IMR-90 (cell line): ENCODE measurements at regions not wholly inside any gene's neighbourhood (a gene's known extent, or its start where the extent isn't known, plus 50 kb on each side); places are given as distances from the start of the nearest gene placed in this dataset.

Experiments used
- ATAC-seq: fragments of 200-7000 bp; cut with Tn5 transposase; 2 replicates; pipeline ENCODE4 v1.9.1; 2020; ENCODE audit warnings: low read depth, mild to moderate bottlenecking, moderate library complexity
- BruUV-seq: library from RNA; stranded (reverse); fragments of 400-500 nt; replicated peaks from 2 replicates; lab custom pipeline; 2021; lab: Mats Ljungman, UMichigan
- CTCF ChIA-PET: fragments of 300-600 bp; formaldehyde crosslinking; extraction: SDS; loops from one replicate; lab custom pipeline; 2021; ENCODE audit warnings: antibody characterized with exemption; lab: Yijun Ruan, JAX
- POLR2A ChIA-PET: fragments of 300-600 bp; sonication (Branson Sonifier 250); formaldehyde crosslinking; loops from one replicate; lab custom pipeline; 2022; ENCODE audit warnings: antibody characterized with exemption; ENCODE audit not compliant: unreplicated experiment; lab: Charles Lee
- DNase-seq: peaks from one replicate; pipeline ENCODE4 v3.0.0; 2013
- H2AFZ ChIP-seq: replicated peaks from 2 replicates; pipeline ENCODE3; 2013; ENCODE audit warnings: low read length, mild to moderate bottlenecking; ENCODE audit not compliant: poor library complexity
- H2AK5ac ChIP-seq: 2 replicates; pipeline ENCODE4 v1.6.1; 2013; ENCODE audit warnings: low read depth, low read length, inconsistent platforms
- H2AK9ac ChIP-seq: replicated peaks from 2 replicates; pipeline ENCODE3; 2013; ENCODE audit warnings: mild to moderate bottlenecking, low read depth, low read length, moderate library complexity; ENCODE audit not compliant: poor library complexity
- H2BK120ac ChIP-seq: 2 replicates; pipeline ENCODE4 v1.6.1; 2013; ENCODE audit warnings: low read depth, low read length, inconsistent platforms
- H2BK15ac ChIP-seq: 3 replicates; pipeline ENCODE4 v1.6.1; 2013; ENCODE audit warnings: low read depth, low read length, inconsistent platforms
- H2BK20ac ChIP-seq: 2 replicates; pipeline ENCODE4 v1.6.1; 2013; ENCODE audit warnings: low read depth, mild to moderate bottlenecking, inconsistent platforms, low read length, moderate library complexity
- H2BK5ac ChIP-seq: 2 replicates; pipeline ENCODE4 v1.6.1; 2013; ENCODE audit warnings: mild to moderate bottlenecking, low read depth, low read length, inconsistent platforms; ENCODE audit not compliant: poor library complexity, severe bottlenecking
- H3K14ac ChIP-seq: replicated peaks from 2 replicates; pipeline ENCODE4 v1.6.1; 2013; ENCODE audit warnings: low read depth, low read length, inconsistent platforms
- H3K18ac ChIP-seq: 2 replicates; pipeline ENCODE4 v1.6.1; 2013; ENCODE audit warnings: low read depth, low read length, control low read depth
- H3K23ac ChIP-seq: 2 replicates; pipeline ENCODE4 v1.6.1; 2013; ENCODE audit warnings: low read depth, low read length, inconsistent platforms
- H3K27ac ChIP-seq: 2 replicates; pipeline ENCODE4 v1.5.1; 2013; ENCODE audit warnings: mild to moderate bottlenecking, control low read depth, low read length; ENCODE audit not compliant: insufficient read depth
- H3K27me3 ChIP-seq: 2 replicates; pipeline ENCODE4 v1.6.1; 2013; ENCODE audit warnings: low read length; ENCODE audit not compliant: control insufficient read depth, insufficient read depth
- H3K36me3 ChIP-seq: 2 replicates; pipeline ENCODE4 v1.6.1; 2013; ENCODE audit warnings: low read length, mixed read lengths; ENCODE audit not compliant: control insufficient read depth, insufficient read depth
- H3K4ac ChIP-seq: 2 replicates; pipeline ENCODE4 v1.6.1; 2013; ENCODE audit warnings: low read depth, low read length, inconsistent platforms
- H3K4me1 ChIP-seq: 2 replicates; pipeline ENCODE4 v1.6.1; 2013; ENCODE audit warnings: low read length, mixed read lengths; ENCODE audit not compliant: control insufficient read depth, insufficient read depth
- H3K4me2 ChIP-seq: 2 replicates; pipeline ENCODE4 v1.6.1; 2013; ENCODE audit warnings: low read depth, mild to moderate bottlenecking, control low read depth, low read length, moderate library complexity
- H3K4me3 ChIP-seq: 2 replicates; pipeline ENCODE4 v1.5.1; 2013; ENCODE audit warnings: low read depth, mild to moderate bottlenecking, control low read depth, low read length, moderate library complexity; ENCODE audit not compliant: insufficient read depth
- H3K56ac ChIP-seq: 2 replicates; pipeline ENCODE4 v1.6.1; 2013; ENCODE audit warnings: low read length, inconsistent platforms; ENCODE audit not compliant: insufficient read depth; ENCODE audit errors: extremely low read depth
- H3K79me1 ChIP-seq, 2 experiments: 2 replicates each; pipeline ENCODE4 v1.6.1; 2013; ENCODE audit warnings: low read length in 2 of 2, inconsistent platforms in 1 of 2, low read depth in 1 of 2
- H3K9ac ChIP-seq: 2 replicates; pipeline ENCODE4 v1.6.1; 2013; ENCODE audit warnings: low read depth, low read length, control low read depth
- H3K9me1 ChIP-seq: 2 replicates; pipeline ENCODE4 v1.6.1; 2013; ENCODE audit warnings: low read length, inconsistent platforms; ENCODE audit not compliant: insufficient read depth
- H3K9me3 ChIP-seq: 2 replicates; pipeline ENCODE4 v1.6.1; 2013; ENCODE audit warnings: low read length; ENCODE audit not compliant: control insufficient read depth, insufficient read depth
- H4K20me1 ChIP-seq: 2 replicates; pipeline ENCODE4 v1.6.1; 2013; ENCODE audit warnings: low read length, inconsistent platforms; ENCODE audit not compliant: insufficient read depth
- H4K5ac ChIP-seq: 2 replicates; pipeline ENCODE4 v1.6.1; 2013; ENCODE audit warnings: mild to moderate bottlenecking, low read depth, low read length, control low read depth
- H4K8ac ChIP-seq, 2 experiments: 2 replicates each; pipeline ENCODE4 v1.6.1; 2013; ENCODE audit warnings: low read depth in 2 of 2, low read length in 2 of 2, control low read depth in 1 of 2, inconsistent platforms in 1 of 2
- H4K91ac ChIP-seq: 2 replicates; pipeline ENCODE4 v1.6.1; 2013; ENCODE audit warnings: low read depth, low read length, inconsistent platforms; ENCODE audit not compliant: insufficient read depth
- CEBPB ChIP-seq: IDR thresholded peaks from 2 replicates; pipeline ENCODE4 v1.6.1; 2012; ENCODE audit warnings: low read depth, low read length, improper control_type of control experiment
- CHD1 ChIP-seq: IDR thresholded peaks from 2 replicates; pipeline ENCODE4 v1.6.1; 2012; ENCODE audit warnings: low read depth, low read length, improper control_type of control experiment
- FOS ChIP-seq: fragments of 150-350 bp; IDR thresholded peaks from 2 replicates; pipeline ENCODE4 v1.6.1; 2016; ENCODE audit warnings: low read depth, low read length
- MAFK ChIP-seq: IDR thresholded peaks from 2 replicates; pipeline ENCODE4 v1.6.1; 2012; ENCODE audit warnings: low read depth, low read length, improper control_type of control experiment
- MAZ ChIP-seq: IDR thresholded peaks from 2 replicates; pipeline ENCODE4 v1.6.1; 2012; ENCODE audit warnings: low read depth, mild to moderate bottlenecking, low read length, improper control_type of control experiment, moderate library complexity, borderline replicate concordance
- MXI1 ChIP-seq: IDR thresholded peaks from 2 replicates; pipeline ENCODE4 v1.6.1; 2012; ENCODE audit warnings: low read depth, mild to moderate bottlenecking, low read length, moderate library complexity, borderline replicate concordance
- NFE2L2 ChIP-seq: fragments of 150-350 bp; IDR thresholded peaks from 2 replicates; pipeline ENCODE4 v1.6.1; 2016; ENCODE audit warnings: low read depth, mild to moderate bottlenecking, low read length
- POLR2A ChIP-seq: IDR thresholded peaks from 2 replicates; pipeline ENCODE4 v1.6.1; 2012; ENCODE audit warnings: mild to moderate bottlenecking, low read depth, low read length
- RAD21 ChIP-seq: IDR thresholded peaks from 2 replicates; pipeline ENCODE4 v1.6.1; 2012; ENCODE audit warnings: low read length, improper control_type of control experiment
- RCOR1 ChIP-seq: IDR thresholded peaks from 2 replicates; pipeline ENCODE4 v1.6.1; 2012; ENCODE audit warnings: mild to moderate bottlenecking, low read length, improper control_type of control experiment; ENCODE audit not compliant: insufficient replicate concordance
- RFX5 ChIP-seq: IDR thresholded peaks from 2 replicates; pipeline ENCODE4 v1.8.0; 2012; ENCODE audit warnings: low read depth, mild to moderate bottlenecking, low read length, moderate library complexity
- SMC3 ChIP-seq: fragments of 150-350 bp; IDR thresholded peaks from 2 replicates; pipeline ENCODE4 v1.6.1; 2016; ENCODE audit warnings: low read depth, mild to moderate bottlenecking, antibody characterized with exemption, low read length, moderate library complexity
- WGBS, 2 experiments: methylation state at CpG; one replicate each; pipeline versions ENCODE4 v1.1.5 to v1.1.7; 2013; ENCODE audit warnings: missing lambda C conversion rate in 2 of 2; ENCODE audit not compliant: insufficient read length in 1 of 2; ENCODE audit errors: extremely low coverage in 2 of 2; 5-methylcytosine and 5-hydroxymethylcytosine counted together
- dilution Hi-C: fragments of 300-500 bp; cut with HindIII; formaldehyde crosslinking; loops from one replicate; pipeline ENCODE4 v1.14.3; 2018; ENCODE audit warnings: low sequenced_read_pairs; ENCODE audit not compliant: unreplicated experiment
- in situ Hi-C: fragments of 300-500 bp; cut with MboI; formaldehyde crosslinking; loops from 3 replicates; pipeline ENCODE4 v1.14.3; 2019; ENCODE audit warnings: low sequenced_read_pairs, inconsistent platforms, mixed read lengths
- intact Hi-C: fragments of 100-400 bp; cut with micrococcal nuclease; formaldehyde crosslinking; loops from 2 replicates; pipeline ENCODE4 v1.10.0; 2022
- TF ChIP-seq, protein P1 (sequence below): fragments of 150-350 bp; IDR thresholded peaks from 2 replicates; pipeline ENCODE4 v1.6.1; 2016; ENCODE audit warnings: low read depth, mild to moderate bottlenecking, low read length, moderate library complexity, borderline replicate concordance
- TF ChIP-seq, protein P2 (sequence below): fragments of 150-350 bp; IDR thresholded peaks from 2 replicates; pipeline ENCODE4 v1.6.1; 2017; ENCODE audit warnings: mild to moderate bottlenecking, antibody characterized with exemption, low read length, low read depth

DNA sequence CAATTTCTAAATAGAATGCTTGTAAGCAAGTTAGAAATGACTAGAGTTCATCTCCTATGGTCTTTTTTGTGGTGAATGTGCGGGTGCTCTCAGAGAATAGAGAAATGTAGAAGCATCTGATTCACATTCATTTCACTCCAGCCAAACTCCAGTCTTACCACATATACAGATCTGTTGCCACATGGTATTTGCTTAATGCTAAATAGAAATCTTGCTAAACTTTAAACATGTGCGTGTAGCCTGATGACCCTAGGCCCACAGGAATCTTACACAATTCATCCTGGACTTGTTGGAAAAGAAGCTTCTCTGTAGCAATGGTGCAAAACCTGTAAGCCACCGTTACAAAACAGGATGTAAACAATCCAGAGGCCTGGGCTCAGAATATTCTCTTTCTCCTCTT lies 135.2 kb downstream of the PCSK1 start (continued):
- no peak for TF ChIP-seq MAZ

DNA sequence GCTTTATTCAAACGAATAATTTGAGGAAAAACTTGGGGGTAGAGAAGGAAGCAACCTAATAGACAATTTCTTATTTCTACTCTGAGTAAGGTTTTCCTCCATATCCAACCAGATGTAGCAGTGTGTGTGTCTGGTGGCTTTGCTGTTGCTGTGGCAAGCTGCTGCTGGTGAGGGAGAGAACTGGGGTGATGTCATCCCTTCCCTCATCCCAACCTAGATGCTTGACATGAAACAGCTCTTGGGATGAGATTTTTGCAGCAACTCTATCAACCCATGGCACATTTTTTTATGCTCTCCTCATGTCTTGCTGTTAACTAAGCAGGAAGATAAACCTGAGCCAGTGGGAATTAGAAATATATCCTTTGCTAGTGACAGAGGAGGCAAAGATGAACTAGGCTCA lies 135.8 kb downstream of the PCSK1 start:
- H3K27me3 ChIP-seq, result no peaks in the 10 kb centered on the region
- peaks cover 5% of the 10 kb centered on the region for H3K9me3 ChIP-seq
- peak overlapping the region; percentile 0 to 65; a peak in 3 of 4 replicates for H4K8ac ChIP-seq
- BruUV-seq, result no TSS peak
- DNase-seq (peak; percentile 98), ATAC-seq (peak; percentile 64)
- peak overlapping the region; percentile 7; the same call in 1 of the 2 replicates for H3K23ac ChIP-seq
- peaks cover 8% of the 10 kb centered on the region for H3K4me1 ChIP-seq
- H2BK5ac ChIP-seq, result peak overlapping the region; percentile 100
- peaks cover 0 to 3% of the 10 kb centered on the region in 2 experiments; a peak in 1 of 4 replicates for H3K79me1 ChIP-seq
- H2BK20ac ChIP-seq, result peak overlapping the region; percentile 66
- dilution Hi-C loops (no loop called here), in situ Hi-C loops (no loop called here), intact Hi-C loops (loop anchor here (1.0 to 10.0 kb wide), 6 partner anchors 40 to 336 kb away; partner anchors contain the start of gene ELL2)
- peak overlapping the region; percentile 57 for H3K56ac ChIP-seq
- ChIA-PET POLR2A (interaction anchor here (1.1 kb wide), 1 partner anchor 338 kb away, joined by 3 read pairs; no protein-coding TSS in a partner anchor), CTCF (interaction anchor here (1.8 kb wide), 1 partner anchor 40 kb away, joined by 5 read pairs; no protein-coding TSS in a partner anchor)
- peak overlapping the region; percentile 61 for H4K91ac ChIP-seq
- no CpG with 5 or more reads among the region's 1 CpG for WGBS, 2 experiments
- no peak overlapping the region; the same call in 1 of the 2 replicates for H2AK5ac ChIP-seq
- H3K14ac ChIP-seq, result peak overlapping the region; percentile 78
- H2BK120ac ChIP-seq, result peak overlapping the region; percentile 82
- no peak overlapping the region for H3K4me3 ChIP-seq
- H3K18ac ChIP-seq, result peak overlapping the region; percentile 95
- H3K9ac ChIP-seq, result peak overlapping the region; percentile 1
- H4K5ac ChIP-seq, result peak overlapping the region; percentile 23
- H2BK15ac ChIP-seq, result peak overlapping the region; percentile 8; the same call in 2 of the 3 replicates
- H4K20me1 ChIP-seq, result no peaks in the 10 kb centered on the region
- peaks cover 5% of the 10 kb centered on the region for H3K9me1 ChIP-seq
- peak overlapping the region; percentile 75 for H3K4ac ChIP-seq
- H3K27ac ChIP-seq, result peak overlapping the region; percentile 53; the same call in 1 of the 2 replicates
- H2AFZ ChIP-seq, result no peak overlapping the region
- no peak overlapping the region for H3K4me2 ChIP-seq
- H3K36me3 ChIP-seq, result no peaks in the 10 kb centered on the region
- no peak overlapping the region for H2AK9ac ChIP-seq
- no peak for TF ChIP-seq RCOR1
- TF ChIP-seq FOS, result 0 out of 2 replicates have a peak, but pooled peaks have one; percentile 14
- peak; percentile 71 for TF ChIP-seq CEBPB
- TF ChIP-seq, protein P1, sequence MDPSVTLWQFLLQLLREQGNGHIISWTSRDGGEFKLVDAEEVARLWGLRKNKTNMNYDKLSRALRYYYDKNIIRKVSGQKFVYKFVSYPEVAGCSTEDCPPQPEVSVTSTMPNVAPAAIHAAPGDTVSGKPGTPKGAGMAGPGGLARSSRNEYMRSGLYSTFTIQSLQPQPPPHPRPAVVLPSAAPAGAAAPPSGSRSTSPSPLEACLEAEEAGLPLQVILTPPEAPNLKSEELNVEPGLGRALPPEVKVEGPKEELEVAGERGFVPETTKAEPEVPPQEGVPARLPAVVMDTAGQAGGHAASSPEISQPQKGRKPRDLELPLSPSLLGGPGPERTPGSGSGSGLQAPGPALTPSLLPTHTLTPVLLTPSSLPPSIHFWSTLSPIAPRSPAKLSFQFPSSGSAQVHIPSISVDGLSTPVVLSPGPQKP, result no peak
- TF ChIP-seq, protein P2, sequence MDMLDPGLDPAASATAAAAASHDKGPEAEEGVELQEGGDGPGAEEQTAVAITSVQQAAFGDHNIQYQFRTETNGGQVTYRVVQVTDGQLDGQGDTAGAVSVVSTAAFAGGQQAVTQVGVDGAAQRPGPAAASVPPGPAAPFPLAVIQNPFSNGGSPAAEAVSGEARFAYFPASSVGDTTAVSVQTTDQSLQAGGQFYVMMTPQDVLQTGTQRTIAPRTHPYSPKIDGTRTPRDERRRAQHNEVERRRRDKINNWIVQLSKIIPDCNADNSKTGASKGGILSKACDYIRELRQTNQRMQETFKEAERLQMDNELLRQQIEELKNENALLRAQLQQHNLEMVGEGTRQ, result no peak
- TF ChIP-seq POLR2A, result peak; percentile 63; the same call in 1 of the 2 replicates
- TF ChIP-seq RFX5, result peak; percentile 58
- TF ChIP-seq SMC3, result no peak
- peak; percentile 33; the same call in 1 of the 2 replicates for TF ChIP-seq MAZ
- TF ChIP-seq RAD21, result peak; percentile 36; the same call in 1 of the 2 replicates
- no peak for TF ChIP-seq MXI1
- TF ChIP-seq MAFK, result peak; percentile 10; the same call in 1 of the 2 replicates
- no peak for TF ChIP-seq CHD1
- no peak for TF ChIP-seq NFE2L2
